ENCODE measurements at regions not wholly inside any gene's neighbourhood (a gene's known extent, or its start where the extent isn't known, plus 50 kb on each side); places are given as distances from the start of the nearest gene placed in this dataset.

- H3K27ac ChIP-seq = no peak overlapping the region
- 79 to 85% (median 81%) methylated on average over 11 to 14 of the region's 14 CpGs for WGBS, 5 donors
- no peaks in the 10 kb centered on the region for H3K36me3 ChIP-seq
Observed at GRCh38 chr22:49080631-49081030, 747.0 kb downstream of the BRD1 start.

GRCh38 chr22:49079743-49080500 lies 747.8 kb downstream of the BRD1 start:
- no peak for TF ChIP-seq POLR2A (IDR thresholded peaks at IDR 0.05)
- TF ChIP-seq EP300 (IDR thresholded peaks at IDR 0.05) = no peak
- no peak for TF ChIP-seq CTCF (IDR thresholded peaks at IDR 0.05)
- no peaks in the 10 kb centered on the region for H3K4me1 ChIP-seq
- intact Hi-C loops (cut with DNase I; ENCODE audit: low total_unique reads) = no loop called here
- no peaks in the 10 kb centered on the region for H3K9me3 ChIP-seq
- WGBS, 5 donors = 75 to 88% (median 79%) methylated on average over 9 to 15 of the region's 15 CpGs
- DNase-seq = no peak
- H3K36me3 ChIP-seq = no peaks in the 10 kb centered on the region
- no peak overlapping the region for H3K27ac ChIP-seq
- H3K27me3 ChIP-seq = peaks cover 0 to 44% (median 3%) of the 10 kb centered on the region in 3 donors
- H3K4me3 ChIP-seq = no peak overlapping the region

More at GRCh38 chr22:49080631-49081030, 747.0 kb downstream of the BRD1 start:
- no peaks in the 10 kb centered on the region for H3K4me1 ChIP-seq
- H3K9me3 ChIP-seq = no peaks in the 10 kb centered on the region
- no peak for TF ChIP-seq POLR2AphosphoS5 (IDR thresholded peaks at IDR 0.05)
- TF ChIP-seq CTCF (IDR thresholded peaks at IDR 0.05) = no peak
- no peak for TF ChIP-seq POLR2A (IDR thresholded peaks at IDR 0.05)
- intact Hi-C loops (cut with DNase I; ENCODE audit: low total_unique reads) = no loop called here
- H3K4me3 ChIP-seq = no peak overlapping the region
- DNase-seq = no peak
- H3K27me3 ChIP-seq = peaks cover 0 to 51% (median 3%) of the 10 kb centered on the region in 3 donors

GRCh38 chr22:49079027-49079725 lies 748.5 kb downstream of the BRD1 start:
- intact Hi-C loops (cut with DNase I; ENCODE audit: low total_unique reads) = no loop called here
- Histone ChIP-seq H3K4me1 (no peaks in the 10 kb centered on the region), H3K27me3 (peaks cover 0 to 43% (median 3%) of the 10 kb centered on the region in 3 donors), H3K27ac (no peak overlapping the region), H3K4me3 (no peak overlapping the region), H3K36me3 (no peaks in the 10 kb centered on the region), H3K9me3 (no peaks in the 10 kb centered on the region)
- TF ChIP-seq POLR2A (IDR thresholded peaks at IDR 0.05) (no peak), POLR2AphosphoS5 (IDR thresholded peaks at IDR 0.05) (no peak), CTCF (IDR thresholded peaks at IDR 0.05) (no peak), EP300 (IDR thresholded peaks at IDR 0.05) (no peak)
- WGBS, 5 donors = 77 to 85% (median 82%) methylated on average over 19 to 22 of the region's 22 CpGs
- no peak for DNase-seq

GRCh38 chr22:49078076-49078710 lies 749.5 kb downstream of the BRD1 start:
- Histone ChIP-seq H3K27me3 (peaks cover 0 to 46% (median 3%) of the 10 kb centered on the region in 3 donors), H3K4me3 (no peak overlapping the region), H3K9me3 (no peaks in the 10 kb centered on the region), H3K36me3 (no peaks in the 10 kb centered on the region), H3K27ac (no peak overlapping the region), H3K4me1 (no peaks in the 10 kb centered on the region)
- WGBS, 5 donors = 67 to 85% (median 76%) methylated on average over 23 to 26 of the region's 26 CpGs
- DNase-seq = no peak
- intact Hi-C loops (cut with DNase I; ENCODE audit: low total_unique reads) = no loop called here
- TF ChIP-seq CTCF (IDR thresholded peaks at IDR 0.05) (no peak), POLR2A (IDR thresholded peaks at IDR 0.05) (no peak), EP300 (IDR thresholded peaks at IDR 0.05) (no peak), POLR2AphosphoS5 (IDR thresholded peaks at IDR 0.05) (no peak)
